Hepatocyte (in vitro differentiated cells): ENCODE measurements at regions not wholly inside any gene's neighbourhood (a gene's known extent, or its start where the extent isn't known, plus 50 kb on each side); places are given as distances from the start of the nearest gene placed in this dataset.

Experiments used
- DNase-seq: peaks from one replicate; pipeline ENCODE4 v3.0.0-alpha.2; 2016; ENCODE audit warnings: low spot score
- H2AFZ ChIP-seq: fragments of 200-600 bp; sonication (generic); 2 replicates; pipeline ENCODE4 v1.6.0; 2016; ENCODE audit warnings: antibody characterized with exemption, mild to moderate bottlenecking
- H3K27ac ChIP-seq: fragments of 200-600 bp; sonication (generic); 2 replicates; pipeline ENCODE4 v1.5.1; 2016; ENCODE audit warnings: mild to moderate bottlenecking
- H3K27me3 ChIP-seq: fragments of 200-600 bp; sonication (generic); 2 replicates; pipeline ENCODE4 v1.6.1; 2016
- H3K36me3 ChIP-seq: fragments of 200-600 bp; sonication (generic); replicated peaks from 2 replicates; pipeline ENCODE4 v1.5.1; 2016; ENCODE audit warnings: low read depth; ENCODE audit not compliant: insufficient read depth
- H3K4me1 ChIP-seq: fragments of 200-600 bp; sonication (generic); 2 replicates; pipeline ENCODE4 v1.5.1; 2016; ENCODE audit warnings: mild to moderate bottlenecking, moderate library complexity; ENCODE audit not compliant: insufficient read depth
- H3K4me2 ChIP-seq: fragments of 200-600 bp; sonication (generic); 2 replicates; pipeline ENCODE4 v1.6.0; 2016
- H3K4me3 ChIP-seq: fragments of 200-600 bp; sonication (generic); 2 replicates; pipeline ENCODE4 v1.5.1; 2016; ENCODE audit warnings: mild to moderate bottlenecking
- H3K79me2 ChIP-seq: fragments of 200-600 bp; sonication (generic); 2 replicates; pipeline ENCODE4 v1.6.0; 2017; ENCODE audit warnings: mild to moderate bottlenecking
- H3K9me2 ChIP-seq: fragments of 200-600 bp; sonication (generic); replicated peaks from 2 replicates; pipeline ENCODE4 v1.6.0; 2017; ENCODE audit warnings: mild to moderate bottlenecking; ENCODE audit not compliant: insufficient read depth
- H3K9me3 ChIP-seq: fragments of 200-600 bp; sonication (generic); 2 replicates; pipeline ENCODE4 v1.5.1; 2016; ENCODE audit warnings: low read depth, mild to moderate bottlenecking
- H4K20me1 ChIP-seq: fragments of 200-600 bp; sonication (generic); 2 replicates; pipeline ENCODE4 v1.6.0; 2016; ENCODE audit warnings: mild to moderate bottlenecking; ENCODE audit not compliant: insufficient read depth, poor library complexity, severe bottlenecking
- CTCF ChIP-seq: fragments of 200-600 bp; sonication (generic); IDR thresholded peaks from 2 replicates; pipeline ENCODE4 v1.5.1; 2016; ENCODE audit warnings: antibody characterized with exemption, mild to moderate bottlenecking; ENCODE audit not compliant: poor library complexity
- EZH2 ChIP-seq: fragments of 200-600 bp; sonication (generic); IDR thresholded peaks from 2 replicates; pipeline ENCODE4 v1.6.1; 2016; ENCODE audit warnings: antibody characterized with exemption, mild to moderate bottlenecking, borderline replicate concordance
- EZH2phosphoT487 ChIP-seq: fragments of 200-600 bp; sonication (generic); IDR thresholded peaks from one replicate; pipeline ENCODE4 v1.6.1; 2018; ENCODE audit warnings: antibody characterized with exemption, mild to moderate bottlenecking, low read depth, moderate library complexity; ENCODE audit not compliant: unreplicated experiment, severe bottlenecking
- WGBS: methylation state at CpG from one replicate; pipeline ENCODE4 v1.1.6; 2016; ENCODE audit warnings: low lambda C conversion rate; ENCODE audit errors: missing lambda C conversion rate; 5-methylcytosine and 5-hydroxymethylcytosine counted together

- no peak for DNase-seq
- TF ChIP-seq EZH2phosphoT487 (no peak), CTCF (no peak), EZH2 (no peak)
- Histone ChIP-seq H3K36me3 (no peaks in the 10 kb centered on the region), H4K20me1 (no peaks in the 10 kb centered on the region), H3K27ac (no peak overlapping the region), H3K4me1 (no peaks in the 10 kb centered on the region), H2AFZ (no peak overlapping the region), H3K79me2 (no peaks in the 10 kb centered on the region), H3K4me3 (no peak overlapping the region), H3K27me3 (no peaks in the 10 kb centered on the region), H3K9me2 (no peaks in the 10 kb centered on the region), H3K9me3 (no peaks in the 10 kb centered on the region), H3K4me2 (no peak overlapping the region)
- WGBS = 86% methylated on average over 8 of the region's 8 CpGs
These were observed 62.9 kb upstream of the LRP8 start for GRCh38 chr1:53390736-53391135.

- no peak for DNase-seq
- Histone ChIP-seq H3K79me2 (no peaks in the 10 kb centered on the region), H3K36me3 (no peaks in the 10 kb centered on the region), H2AFZ (no peak overlapping the region), H3K27ac (no peak overlapping the region), H3K27me3 (no peaks in the 10 kb centered on the region), H3K9me2 (no peaks in the 10 kb centered on the region), H3K9me3 (no peaks in the 10 kb centered on the region), H3K4me3 (no peak overlapping the region), H3K4me1 (no peaks in the 10 kb centered on the region), H4K20me1 (no peaks in the 10 kb centered on the region), H3K4me2 (no peak overlapping the region)
- no peak for TF ChIP-seq EZH2
- TF ChIP-seq EZH2phosphoT487 = no peak
- TF ChIP-seq CTCF = no peak
- 91% methylated on average over 2 of the region's 2 CpGs for WGBS
These were observed 63.4 kb upstream of the LRP8 start for GRCh38 chr1:53391296-53391695.

GRCh38 chr1:53391982-53392381 is 64.1 kb upstream of the LRP8 start:
- Histone ChIP-seq H3K9me2 (no peaks in the 10 kb centered on the region), H3K27ac (no peak overlapping the region), H3K4me1 (no peaks in the 10 kb centered on the region), H3K4me3 (no peak overlapping the region), H4K20me1 (no peaks in the 10 kb centered on the region), H3K36me3 (no peaks in the 10 kb centered on the region), H3K9me3 (no peaks in the 10 kb centered on the region), H3K4me2 (no peak overlapping the region), H3K79me2 (no peaks in the 10 kb centered on the region), H3K27me3 (no peaks in the 10 kb centered on the region), H2AFZ (no peak overlapping the region)
- no peak for DNase-seq
- TF ChIP-seq EZH2 = no peak
- no peak for TF ChIP-seq EZH2phosphoT487
- TF ChIP-seq CTCF = no peak

GRCh38 chr1:53392460-53392859 is 64.6 kb upstream of the LRP8 start:
- H3K9me2 ChIP-seq = no peaks in the 10 kb centered on the region
- no peak overlapping the region for H3K4me2 ChIP-seq
- no peak for TF ChIP-seq EZH2phosphoT487
- TF ChIP-seq CTCF = no peak
- H3K4me1 ChIP-seq = no peaks in the 10 kb centered on the region
- no peak overlapping the region for H2AFZ ChIP-seq
- no peaks in the 10 kb centered on the region for H3K36me3 ChIP-seq
- no peaks in the 10 kb centered on the region for H3K79me2 ChIP-seq
- 80% methylated on average over 13 of the region's 13 CpGs for WGBS
- DNase-seq = no peak
- no peak overlapping the region for H3K27ac ChIP-seq
- H3K27me3 ChIP-seq = no peaks in the 10 kb centered on the region
- no peak overlapping the region for H3K4me3 ChIP-seq
- H4K20me1 ChIP-seq = no peaks in the 10 kb centered on the region
- H3K9me3 ChIP-seq = no peaks in the 10 kb centered on the region
